C1 segment of cervical spinal cord (tissue), 14 donors: ENCODE measurements at regions not wholly inside any gene's neighbourhood (a gene's known extent, or its start where the extent isn't known, plus 50 kb on each side); places are given as distances from the start of the nearest gene placed in this dataset.
"Not testable (repeated sequence)": the region's sequence is repeated elsewhere in the genome, so short reads cannot be mapped to it uniquely, and the experiment has no call there.

Experiments used
- DNase-seq, 14 donors: peaks; one replicate each; lab custom pipeline; 2025; lab: John Stamatoyannopoulos, UW

GRCh38 chr3:22380253-22380652 is 629.2 kb upstream of the ZNF385D start:
- no peak for DNase-seq

- not testable (repeated sequence) for DNase-seq
These were observed 630.6 kb upstream of the ZNF385D start for GRCh38 chr3:22381564-22381963.

GRCh38 chr3:22383285-22383684 is 632.3 kb upstream of the ZNF385D start:
- no peak for DNase-seq

- DNase-seq: no peak
These were observed 635.1 kb upstream of the ZNF385D start for GRCh38 chr3:22386107-22386506.

GRCh38 chr3:22392286-22392685 is 641.3 kb upstream of the ZNF385D start:
- no peak for DNase-seq

- DNase-seq: peak in 1 of 14 donors; percentile 89
These were observed 641.8 kb upstream of the ZNF385D start for GRCh38 chr3:22392859-22393258.

- DNase-seq: no peak
These were observed 648.6 kb upstream of the ZNF385D start for GRCh38 chr3:22399566-22399965.

- no peak for DNase-seq
These were observed 650.5 kb upstream of the ZNF385D start for GRCh38 chr3:22401499-22401898.

GRCh38 chr3:22414239-22414638 is 663.2 kb upstream of the ZNF385D start:
- no peak for DNase-seq

- not testable (repeated sequence) for DNase-seq
These were observed 665.9 kb upstream of the ZNF385D start for GRCh38 chr3:22416838-22417446.

- no peak for DNase-seq
These were observed 668.3 kb upstream of the ZNF385D start for GRCh38 chr3:22419261-22419660.

- DNase-seq: no peak
These were observed 670.6 kb upstream of the ZNF385D start for GRCh38 chr3:22421589-22421988.

- DNase-seq: no peak
These were observed 680.3 kb upstream of the ZNF385D start for GRCh38 chr3:22431334-22431733.

GRCh38 chr3:22439626-22440025 is 688.6 kb upstream of the ZNF385D start:
- DNase-seq: peak in 1 of 14 donors; percentile 84

- no peak for DNase-seq
These were observed 690.7 kb upstream of the ZNF385D start for GRCh38 chr3:22441711-22442110.

- DNase-seq: no peak
These were observed 692.7 kb upstream of the ZNF385D start for GRCh38 chr3:22443571-22444233.

GRCh38 chr3:22445336-22445735 is 694.3 kb upstream of the ZNF385D start:
- not testable (repeated sequence) for DNase-seq

GRCh38 chr3:22450786-22451400 is 699.9 kb upstream of the ZNF385D start:
- peak in 1 of 14 donors; percentile 38 for DNase-seq

GRCh38 chr3:22451501-22451900 is 700.5 kb upstream of the ZNF385D start:
- DNase-seq: peak in 1 of 14 donors; percentile 32

GRCh38 chr3:22453906-22454535 is 703.0 kb upstream of the ZNF385D start:
- DNase-seq: no peak

- no peak for DNase-seq
These were observed 719.0 kb upstream of the ZNF385D start for GRCh38 chr3:22469995-22470394.

GRCh38 chr3:22471557-22471956 is 720.5 kb upstream of the ZNF385D start:
- DNase-seq: no peak
